ENCODE measurements at regions not wholly inside any gene's neighbourhood (a gene's known extent, or its start where the extent isn't known, plus 50 kb on each side); places are given as distances from the start of the nearest gene placed in this dataset.

DNA sequence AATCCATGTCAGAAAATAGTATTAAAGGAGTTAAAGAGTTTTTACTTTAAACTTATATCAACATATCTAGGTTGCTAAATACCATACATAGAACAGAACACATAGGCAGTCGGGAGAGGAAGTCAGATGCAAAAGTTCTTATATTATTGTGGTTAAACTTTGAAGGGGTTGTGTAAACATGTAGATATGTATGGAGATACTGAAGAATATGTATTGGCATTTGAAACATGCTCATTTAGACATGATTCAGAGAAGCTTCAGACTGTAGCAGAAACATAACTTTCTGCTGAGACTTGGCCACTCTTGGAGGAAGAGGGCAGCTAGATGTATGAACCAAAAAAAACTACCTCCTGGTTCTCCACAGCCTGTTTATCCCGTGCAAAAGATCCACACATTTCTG is 103.5 kb upstream of the FERD3L start:
- intact Hi-C loops (cut with DNase I): no loop called here
- Histone ChIP-seq H3K36me3 (no peaks in the 10 kb centered on the region), H3K27ac (no peak overlapping the region), H3K27me3 (no peaks in the 10 kb centered on the region), H3K4me3 (no peak overlapping the region), H3K9me3 (peaks cover 0 to 6% (median 0%) of the 10 kb centered on the region in 3 donors), H3K4me1 (no peaks in the 10 kb centered on the region)
- no peak for DNase-seq
- TF ChIP-seq, protein P1, sequence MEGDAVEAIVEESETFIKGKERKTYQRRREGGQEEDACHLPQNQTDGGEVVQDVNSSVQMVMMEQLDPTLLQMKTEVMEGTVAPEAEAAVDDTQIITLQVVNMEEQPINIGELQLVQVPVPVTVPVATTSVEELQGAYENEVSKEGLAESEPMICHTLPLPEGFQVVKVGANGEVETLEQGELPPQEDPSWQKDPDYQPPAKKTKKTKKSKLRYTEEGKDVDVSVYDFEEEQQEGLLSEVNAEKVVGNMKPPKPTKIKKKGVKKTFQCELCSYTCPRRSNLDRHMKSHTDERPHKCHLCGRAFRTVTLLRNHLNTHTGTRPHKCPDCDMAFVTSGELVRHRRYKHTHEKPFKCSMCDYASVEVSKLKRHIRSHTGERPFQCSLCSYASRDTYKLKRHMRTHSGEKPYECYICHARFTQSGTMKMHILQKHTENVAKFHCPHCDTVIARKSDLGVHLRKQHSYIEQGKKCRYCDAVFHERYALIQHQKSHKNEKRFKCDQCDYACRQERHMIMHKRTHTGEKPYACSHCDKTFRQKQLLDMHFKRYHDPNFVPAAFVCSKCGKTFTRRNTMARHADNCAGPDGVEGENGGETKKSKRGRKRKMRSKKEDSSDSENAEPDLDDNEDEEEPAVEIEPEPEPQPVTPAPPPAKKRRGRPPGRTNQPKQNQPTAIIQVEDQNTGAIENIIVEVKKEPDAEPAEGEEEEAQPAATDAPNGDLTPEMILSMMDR (IDR thresholded peaks at IDR 0.05): no peak
- no peak for TF ChIP-seq POLR2A (IDR thresholded peaks at IDR 0.05)
- 23 to 33% methylated on average over 2 of the region's 2 CpGs for WGBS, 2 donors

DNA sequence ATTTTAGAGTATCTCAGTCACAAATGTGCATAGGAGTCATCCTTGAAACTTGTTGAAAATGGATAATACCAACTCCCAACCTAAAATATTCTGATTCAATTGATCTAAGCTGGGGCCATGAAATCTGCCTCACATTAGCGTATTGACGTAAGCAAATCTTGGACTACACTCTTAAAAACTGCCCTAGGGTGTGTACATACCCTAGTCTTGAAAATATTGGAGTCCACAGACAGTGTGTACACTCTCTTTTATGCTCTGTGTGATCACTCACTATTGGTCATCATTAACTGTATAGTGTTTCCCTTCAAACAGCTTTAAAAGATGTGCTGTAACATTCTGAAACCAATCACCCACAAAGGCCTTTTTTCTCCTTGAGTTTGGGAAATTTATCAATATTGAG is 102.9 kb upstream of the FERD3L start:
- no peaks in the 10 kb centered on the region for H3K36me3 ChIP-seq
- TF ChIP-seq POLR2A (IDR thresholded peaks at IDR 0.05): no peak
- TF ChIP-seq, protein P1 (IDR thresholded peaks at IDR 0.05): no peak
- 89 to 92% methylated on average over 2 of the region's 2 CpGs for WGBS, 2 donors
- no peak for DNase-seq
- peaks cover 0 to 6% (median 0%) of the 10 kb centered on the region in 3 donors for H3K9me3 ChIP-seq
- H3K27me3 ChIP-seq: no peaks in the 10 kb centered on the region
- intact Hi-C loops (cut with DNase I): no loop called here
- no peaks in the 10 kb centered on the region for H3K4me1 ChIP-seq
- H3K27ac ChIP-seq: no peak overlapping the region
- no peak overlapping the region for H3K4me3 ChIP-seq

DNA sequence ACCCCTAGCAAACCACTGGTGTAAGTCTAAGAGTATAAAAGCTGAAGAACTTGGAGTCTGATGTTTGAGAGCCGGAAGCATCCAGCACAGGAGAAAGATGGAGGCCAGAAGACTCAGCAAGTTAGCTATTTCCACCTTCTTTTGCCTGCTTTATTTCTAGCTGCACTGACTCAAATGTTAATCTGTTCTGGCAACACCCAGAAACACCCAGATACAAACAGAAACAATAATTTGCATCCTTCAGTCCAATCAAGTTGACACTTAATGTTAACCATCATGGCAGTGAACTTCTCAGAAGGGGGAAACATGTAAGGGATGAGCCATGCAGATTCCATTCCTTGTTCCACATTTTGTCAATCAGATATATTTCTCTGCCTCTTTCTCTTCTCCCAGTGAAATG is 101.8 kb upstream of the FERD3L start:
- Histone ChIP-seq H3K27me3 (no peaks in the 10 kb centered on the region), H3K4me3 (no peak overlapping the region), H3K9me3 (peaks cover 0 to 11% (median 0%) of the 10 kb centered on the region in 3 donors), H3K27ac (no peak overlapping the region), H3K36me3 (no peaks in the 10 kb centered on the region), H3K4me1 (no peaks in the 10 kb centered on the region)
- no peak for DNase-seq
- intact Hi-C loops (cut with DNase I): no loop called here
- no peak for TF ChIP-seq POLR2A (IDR thresholded peaks at IDR 0.05)
- TF ChIP-seq, protein P1 (IDR thresholded peaks at IDR 0.05): no peak
- WGBS, 2 donors: 83 to 100% methylated on average over 1 of the region's 1 CpG

DNA sequence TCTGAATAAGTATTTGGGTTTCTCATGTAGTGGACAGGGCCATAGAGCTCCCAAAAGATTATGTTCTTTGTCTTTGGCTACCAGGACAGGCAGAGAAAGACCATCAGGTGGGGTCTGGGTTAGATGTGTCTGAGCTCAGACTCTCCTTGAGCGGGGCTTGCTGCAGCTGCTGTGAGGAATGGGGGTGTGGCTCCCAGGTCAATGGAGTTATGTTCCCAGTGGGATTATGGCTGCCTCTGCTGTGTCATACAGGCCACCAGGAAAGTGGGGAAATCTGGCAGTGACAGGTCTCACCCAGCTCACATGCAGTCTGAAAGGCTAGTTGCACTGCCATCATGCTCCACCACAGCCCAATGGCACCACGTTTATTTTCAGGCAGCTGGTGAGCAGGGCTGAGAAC is 97.0 kb upstream of the FERD3L start:
- 38 to 60% methylated on average over 1 of the region's 2 CpGs for WGBS, 2 donors
- H3K27ac ChIP-seq: no peak overlapping the region
- intact Hi-C loops (cut with DNase I): no loop called here
- H3K27me3 ChIP-seq: no peaks in the 10 kb centered on the region
- no peaks in the 10 kb centered on the region for H3K4me1 ChIP-seq
- H3K9me3 ChIP-seq: peaks cover 0 to 20% (median 0%) of the 10 kb centered on the region in 3 donors
- no peaks in the 10 kb centered on the region for H3K36me3 ChIP-seq
- H3K4me3 ChIP-seq: no peak overlapping the region
- no peak for DNase-seq
- TF ChIP-seq, protein P1 (IDR thresholded peaks at IDR 0.05): no peak
- no peak for TF ChIP-seq POLR2A (IDR thresholded peaks at IDR 0.05)

DNA sequence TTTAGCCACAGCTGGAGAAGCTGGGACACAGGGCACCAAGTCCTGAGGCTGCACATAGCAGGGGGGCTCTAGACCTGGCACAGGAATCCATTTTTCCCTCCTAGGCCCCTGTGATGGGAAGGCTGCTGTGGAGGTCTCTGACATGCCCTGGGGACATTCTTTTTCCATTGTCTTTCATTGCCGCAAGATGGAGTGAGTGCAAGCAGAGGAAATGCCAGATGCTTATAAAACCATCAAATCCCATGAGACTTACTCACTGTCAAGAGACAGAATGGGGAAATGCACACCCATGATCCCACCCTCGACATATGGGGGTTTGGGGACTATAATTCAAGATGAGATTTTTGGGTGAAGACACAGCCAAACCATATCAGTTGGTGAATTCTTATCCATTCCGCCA is 94.7 kb upstream of the FERD3L start:
- no peaks in the 10 kb centered on the region for H3K4me1 ChIP-seq
- intact Hi-C loops (cut with DNase I): no loop called here
- H3K4me3 ChIP-seq: no peak overlapping the region
- no peak for TF ChIP-seq POLR2A (IDR thresholded peaks at IDR 0.05)
- TF ChIP-seq, protein P1 (IDR thresholded peaks at IDR 0.05): no peak
- WGBS, 2 donors: 72 to 76% methylated on average over 2 to 3 of the region's 3 CpGs
- DNase-seq: no peak
- H3K36me3 ChIP-seq: no peaks in the 10 kb centered on the region
- peaks cover 0 to 14% (median 0%) of the 10 kb centered on the region in 3 donors for H3K9me3 ChIP-seq
- H3K27ac ChIP-seq: no peak overlapping the region
- H3K27me3 ChIP-seq: no peaks in the 10 kb centered on the region

All from esophagus squamous epithelium (tissue), 5 donors.